Smooth muscle cell (in vitro differentiated cells): ENCODE measurements at regions not wholly inside any gene's neighbourhood (a gene's known extent, or its start where the extent isn't known, plus 50 kb on each side); places are given as distances from the start of the nearest gene placed in this dataset.

ENCODE experiments used
- DNase-seq: peaks from one replicate; lab custom pipeline; 2025; ENCODE audit not compliant: unreplicated experiment; lab: John Stamatoyannopoulos, UW
- H2AFZ ChIP-seq: fragments of 200-600 bp; sonication (generic); 2 replicates; pipeline ENCODE4 v1.6.0; 2016; ENCODE audit warnings: antibody characterized with exemption, low read depth, mild to moderate bottlenecking
- H3F3A ChIP-seq: fragments of 200-600 bp; sonication (generic); 2 replicates; pipeline ENCODE4 v1.6.0; 2017; ENCODE audit warnings: antibody characterized with exemption, low read depth
- H3K27ac ChIP-seq: fragments of 200-600 bp; sonication (generic); 2 replicates; pipeline ENCODE4 v1.5.1; 2016; ENCODE audit warnings: low read depth, mild to moderate bottlenecking
- H3K27me3 ChIP-seq: fragments of 200-600 bp; sonication (generic); 2 replicates; pipeline ENCODE4 v1.6.1; 2016; ENCODE audit warnings: low read depth, mild to moderate bottlenecking
- H3K36me3 ChIP-seq: fragments of 200-600 bp; sonication (generic); 2 replicates; pipeline ENCODE4 v1.5.1; 2016; ENCODE audit warnings: low read depth
- H3K4me1 ChIP-seq: fragments of 200-600 bp; sonication (generic); 2 replicates; pipeline ENCODE4 v1.5.1; 2016; ENCODE audit warnings: low read depth
- H3K4me2 ChIP-seq: fragments of 200-600 bp; sonication (generic); 2 replicates; pipeline ENCODE4 v1.6.0; 2016; ENCODE audit warnings: mild to moderate bottlenecking
- H3K4me3 ChIP-seq: fragments of 200-600 bp; sonication (generic); 2 replicates; pipeline ENCODE4 v1.5.1; 2016; ENCODE audit warnings: mild to moderate bottlenecking
- H3K79me2 ChIP-seq: fragments of 200-600 bp; sonication (generic); 2 replicates; pipeline ENCODE4 v1.6.0; 2016; ENCODE audit warnings: low read depth, mild to moderate bottlenecking
- H3K9ac ChIP-seq: fragments of 200-600 bp; sonication (generic); 2 replicates; pipeline ENCODE4 v1.6.0; 2016; ENCODE audit warnings: low read depth
- H3K9me3 ChIP-seq: fragments of 200-600 bp; sonication (generic); replicated peaks from 2 replicates; pipeline ENCODE4 v1.5.1; 2016; ENCODE audit warnings: low read depth
- H4K20me1 ChIP-seq: fragments of 200-600 bp; sonication (generic); 2 replicates; pipeline ENCODE4 v1.6.0; 2016; ENCODE audit warnings: low read depth
- CTCF ChIP-seq: fragments of 200-600 bp; sonication (generic); IDR thresholded peaks from 2 replicates; pipeline ENCODE4 v1.5.1; 2017; ENCODE audit warnings: borderline replicate concordance, mild to moderate bottlenecking, antibody characterized with exemption; ENCODE audit not compliant: insufficient read depth, poor library complexity, severe bottlenecking
- WGBS: methylation state at CpG from one replicate; pipeline ENCODE4 v1.1.7; 2016; ENCODE audit warnings: low lambda C conversion rate; 5-methylcytosine and 5-hydroxymethylcytosine counted together

GRCh38 chr16:35788381-35788780 lies 2329.0 kb downstream of the TP53TG3F start:
- Histone ChIP-seq H3K4me1 (no peaks in the 10 kb centered on the region), H3K79me2 (no peaks in the 10 kb centered on the region), H2AFZ (no peak overlapping the region), H3F3A (no peaks in the 10 kb centered on the region), H3K9ac (no peak overlapping the region), H3K9me3 (peaks cover 17% of the 10 kb centered on the region), H3K4me2 (no peak overlapping the region), H3K36me3 (no peaks in the 10 kb centered on the region), H3K27ac (no peak overlapping the region), H3K4me3 (no peak overlapping the region), H4K20me1 (no peaks in the 10 kb centered on the region), H3K27me3 (no peaks in the 10 kb centered on the region)
- TF ChIP-seq CTCF = no peak
- 69% methylated on average over 12 of the region's 12 CpGs for WGBS
- DNase-seq = no peak

DNA sequence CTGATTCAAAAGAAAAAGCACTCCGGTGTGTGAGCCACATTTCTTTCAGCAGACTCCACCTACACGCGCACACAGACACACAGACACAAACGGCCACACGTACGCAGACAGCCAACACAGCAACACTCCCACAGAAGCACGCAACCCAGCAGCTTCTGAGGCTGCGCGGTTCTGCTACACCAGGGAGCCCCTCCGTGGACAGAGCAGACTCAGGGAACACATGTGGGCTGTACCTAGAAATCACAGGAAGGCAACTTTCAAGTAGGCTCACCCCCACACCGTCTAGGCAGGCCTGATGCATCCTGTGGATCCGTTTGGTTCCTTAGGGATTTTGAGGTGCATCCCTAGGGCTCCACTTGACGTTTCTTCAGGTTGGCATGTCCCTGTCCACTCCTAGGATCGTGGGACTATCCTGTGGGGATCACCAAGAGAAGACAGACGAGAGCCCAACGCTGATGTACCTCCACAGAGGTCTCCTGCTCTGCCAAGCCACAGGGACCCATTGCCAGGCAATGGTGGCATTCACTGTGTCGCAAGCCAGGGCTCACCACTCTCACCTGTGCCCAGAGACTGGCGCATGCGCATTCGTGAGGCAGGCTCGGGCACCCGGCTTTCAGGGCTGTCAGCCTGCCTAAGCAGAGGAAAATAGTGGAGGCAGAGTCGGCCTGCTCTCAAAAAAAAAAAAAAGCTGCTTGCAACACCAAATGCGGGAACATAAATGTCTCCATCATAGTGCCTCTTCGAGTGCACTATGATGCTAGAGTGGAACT lies 2333.3 kb downstream of the TP53TG3F start:
- no peaks in the 10 kb centered on the region for H3K27me3 ChIP-seq
- H3K36me3 ChIP-seq = no peaks in the 10 kb centered on the region
- H3K9ac ChIP-seq = no peak overlapping the region
- no peak overlapping the region for H3K4me2 ChIP-seq
- H3K4me1 ChIP-seq = no peaks in the 10 kb centered on the region
- no peak for DNase-seq
- 77% methylated on average over 25 of the region's 25 CpGs for WGBS
- H3K4me3 ChIP-seq = no peak overlapping the region
- H2AFZ ChIP-seq = no peak overlapping the region
- no peaks in the 10 kb centered on the region for H3K79me2 ChIP-seq
- peaks cover 7% of the 10 kb centered on the region for H3K9me3 ChIP-seq
- no peaks in the 10 kb centered on the region for H3F3A ChIP-seq
- H4K20me1 ChIP-seq = no peaks in the 10 kb centered on the region
- no peak for TF ChIP-seq CTCF
- no peak overlapping the region for H3K27ac ChIP-seq

DNA sequence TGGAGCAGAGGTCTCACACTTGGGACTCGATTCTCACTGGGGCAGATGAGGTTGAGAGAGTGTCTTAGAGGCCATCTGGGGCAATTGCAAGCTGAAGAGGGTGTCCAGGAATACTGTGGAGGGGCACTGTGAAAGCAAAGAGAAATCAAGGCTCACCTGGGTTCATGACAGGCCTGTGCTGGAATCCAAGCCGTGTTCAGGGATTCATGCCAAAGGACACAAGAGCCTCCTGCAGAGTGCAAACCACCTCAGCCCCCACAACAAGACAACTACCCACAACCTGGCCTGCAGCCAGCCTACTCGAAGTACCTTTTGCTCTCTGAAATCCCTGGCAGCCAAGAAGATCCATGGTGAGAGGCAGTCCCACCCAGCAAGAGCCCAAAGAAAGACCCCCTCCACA lies 2334.2 kb downstream of the TP53TG3F start:
- Histone ChIP-seq H4K20me1 (no peaks in the 10 kb centered on the region), H2AFZ (no peak overlapping the region), H3K36me3 (no peaks in the 10 kb centered on the region), H3K4me2 (no peak overlapping the region), H3K4me3 (no peak overlapping the region), H3K27ac (no peak overlapping the region), H3K79me2 (no peaks in the 10 kb centered on the region), H3K4me1 (no peaks in the 10 kb centered on the region), H3K9me3 (peaks cover 7% of the 10 kb centered on the region), H3K27me3 (no peaks in the 10 kb centered on the region), H3K9ac (no peak overlapping the region), H3F3A (no peaks in the 10 kb centered on the region)
- DNase-seq = no peak
- TF ChIP-seq CTCF = no peak
- WGBS = 66% methylated on average over 3 of the region's 3 CpGs

- H3K27me3 ChIP-seq = no peaks in the 10 kb centered on the region
- no peaks in the 10 kb centered on the region for H3K4me1 ChIP-seq
- no peak overlapping the region for H3K9ac ChIP-seq
- no peaks in the 10 kb centered on the region for H3F3A ChIP-seq
- H3K79me2 ChIP-seq = no peaks in the 10 kb centered on the region
- H2AFZ ChIP-seq = no peak overlapping the region
- no peaks in the 10 kb centered on the region for H4K20me1 ChIP-seq
- peaks cover 3% of the 10 kb centered on the region for H3K9me3 ChIP-seq
- WGBS = 67% methylated on average over 6 of the region's 6 CpGs
- DNase-seq = no peak
- TF ChIP-seq CTCF = no peak
- no peak overlapping the region for H3K4me2 ChIP-seq
- no peaks in the 10 kb centered on the region for H3K36me3 ChIP-seq
- H3K27ac ChIP-seq = no peak overlapping the region
- H3K4me3 ChIP-seq = no peak overlapping the region
Observed at GRCh38 chr16:35794896-35795295, 2335.5 kb downstream of the TP53TG3F start.
